Nephron progenitor cell (in vitro differentiated cells): ENCODE measurements at regions not wholly inside any gene's neighbourhood (a gene's known extent, or its start where the extent isn't known, plus 50 kb on each side); places are given as distances from the start of the nearest gene placed in this dataset.
A peak's percentile ranks its signal among the peaks of the same experiment; 100 is the strongest.
"Not testable (repeated sequence)": the region's sequence is repeated elsewhere in the genome, so short reads cannot be mapped to it uniquely, and the experiment has no call there.

Source experiments
- DNase-seq: peaks from one replicate; pipeline ENCODE4 v3.0.0; 2021
- H3K27ac Mint-ChIP-seq: 2 replicates; pipeline ENCODE4 v1.8.0; 2021; ENCODE audit warnings: mild to moderate bottlenecking, moderate library complexity, mixed read lengths
- H3K27me3 Mint-ChIP-seq: 2 replicates; pipeline ENCODE4 v1.8.0; 2021; ENCODE audit warnings: mild to moderate bottlenecking, low read depth, mixed read lengths; ENCODE audit not compliant: poor library complexity
- H3K36me3 Mint-ChIP-seq: 2 replicates; pipeline ENCODE4 v1.8.0; 2021; ENCODE audit warnings: low read depth, mixed read lengths
- H3K4me1 Mint-ChIP-seq: 2 replicates; pipeline ENCODE4 v1.8.0; 2021; ENCODE audit warnings: mixed read lengths
- H3K4me3 Mint-ChIP-seq: 2 replicates; pipeline ENCODE4 v1.8.0; 2021; ENCODE audit warnings: mild to moderate bottlenecking, moderate library complexity, mixed read lengths
- H3K9me3 Mint-ChIP-seq: 2 replicates; pipeline ENCODE4 v1.8.0; 2021; ENCODE audit warnings: mild to moderate bottlenecking, moderate library complexity, mixed read lengths
- TF ChIP-seq, protein P1 (sequence below): fragments of 200-600 bp; sonication (generic); IDR thresholded peaks from 2 replicates; pipeline ENCODE4 v1.5.0; 2021; ENCODE audit warnings: antibody characterized with exemption

DNA sequence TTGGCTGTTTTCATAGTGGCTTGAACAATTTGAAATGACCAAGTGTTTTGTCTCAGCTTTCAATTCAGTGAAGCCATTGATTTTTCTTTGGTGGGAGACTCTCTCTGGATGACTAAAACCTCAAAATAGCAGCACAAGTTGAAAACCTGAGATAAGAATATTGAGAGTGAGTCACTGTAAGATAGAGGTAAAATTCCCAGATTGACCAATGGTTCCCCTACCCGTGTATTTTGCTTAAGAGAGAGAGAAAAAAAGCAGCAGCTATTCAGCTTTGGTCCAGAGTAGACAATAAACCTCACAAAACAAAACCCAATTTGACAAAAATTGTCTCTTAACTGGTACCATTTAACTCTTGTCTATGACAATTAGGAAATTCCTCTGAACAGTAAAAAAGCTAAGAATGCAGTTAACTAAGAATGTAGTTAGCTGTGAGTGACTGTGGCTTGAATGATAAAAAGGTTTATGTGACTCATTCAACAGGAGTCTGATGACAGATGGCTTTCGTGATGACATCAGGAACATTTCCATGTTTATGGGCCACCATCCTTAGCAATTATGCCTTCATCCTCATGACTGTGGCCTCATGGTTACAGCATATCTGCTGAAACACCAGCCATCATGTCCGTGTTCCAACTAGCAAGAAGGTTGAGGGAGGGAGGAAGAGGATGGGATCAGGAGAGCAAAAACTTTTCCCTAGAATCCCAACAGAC is 356.9 kb downstream of the NDFIP2 start:
- TF ChIP-seq, protein P1, sequence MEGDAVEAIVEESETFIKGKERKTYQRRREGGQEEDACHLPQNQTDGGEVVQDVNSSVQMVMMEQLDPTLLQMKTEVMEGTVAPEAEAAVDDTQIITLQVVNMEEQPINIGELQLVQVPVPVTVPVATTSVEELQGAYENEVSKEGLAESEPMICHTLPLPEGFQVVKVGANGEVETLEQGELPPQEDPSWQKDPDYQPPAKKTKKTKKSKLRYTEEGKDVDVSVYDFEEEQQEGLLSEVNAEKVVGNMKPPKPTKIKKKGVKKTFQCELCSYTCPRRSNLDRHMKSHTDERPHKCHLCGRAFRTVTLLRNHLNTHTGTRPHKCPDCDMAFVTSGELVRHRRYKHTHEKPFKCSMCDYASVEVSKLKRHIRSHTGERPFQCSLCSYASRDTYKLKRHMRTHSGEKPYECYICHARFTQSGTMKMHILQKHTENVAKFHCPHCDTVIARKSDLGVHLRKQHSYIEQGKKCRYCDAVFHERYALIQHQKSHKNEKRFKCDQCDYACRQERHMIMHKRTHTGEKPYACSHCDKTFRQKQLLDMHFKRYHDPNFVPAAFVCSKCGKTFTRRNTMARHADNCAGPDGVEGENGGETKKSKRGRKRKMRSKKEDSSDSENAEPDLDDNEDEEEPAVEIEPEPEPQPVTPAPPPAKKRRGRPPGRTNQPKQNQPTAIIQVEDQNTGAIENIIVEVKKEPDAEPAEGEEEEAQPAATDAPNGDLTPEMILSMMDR: no peak
- H3K9me3 Mint-ChIP-seq: peaks cover 21% of the 10 kb centered on the region
- no peaks in the 10 kb centered on the region for H3K27me3 Mint-ChIP-seq
- H3K4me1 Mint-ChIP-seq: peaks cover 24% of the 10 kb centered on the region
- no peak overlapping the region for H3K4me3 Mint-ChIP-seq
- H3K36me3 Mint-ChIP-seq: peaks cover 17% of the 10 kb centered on the region
- H3K27ac Mint-ChIP-seq: no peak overlapping the region
- no peak for DNase-seq

DNA sequence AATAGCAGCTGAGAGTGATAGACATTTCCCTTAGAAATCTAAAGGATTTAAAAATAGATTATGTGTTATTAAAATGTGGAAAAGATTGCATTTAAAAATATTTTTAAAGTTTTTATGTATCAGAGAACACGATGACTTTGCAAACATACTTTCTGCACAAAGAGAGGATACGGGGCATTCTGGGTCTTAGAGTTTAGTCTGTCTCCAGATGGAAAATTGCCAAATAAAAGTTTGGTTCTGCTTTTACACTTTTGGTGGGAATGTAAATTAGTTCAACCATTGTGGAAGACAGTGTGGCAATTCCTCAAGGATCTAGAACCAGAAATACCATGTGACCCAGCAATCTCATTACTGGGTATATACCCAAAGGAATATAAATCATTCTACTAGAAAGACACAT is 355.2 kb downstream of the NDFIP2 start:
- not testable (repeated sequence) for H3K27me3 Mint-ChIP-seq, H3K27ac Mint-ChIP-seq, H3K4me3 Mint-ChIP-seq, DNase-seq
- peaks cover 26% of the 10 kb centered on the region for H3K4me1 Mint-ChIP-seq
- peaks cover 17% of the 10 kb centered on the region for H3K36me3 Mint-ChIP-seq
- H3K9me3 Mint-ChIP-seq: peaks cover 21% of the 10 kb centered on the region

DNA sequence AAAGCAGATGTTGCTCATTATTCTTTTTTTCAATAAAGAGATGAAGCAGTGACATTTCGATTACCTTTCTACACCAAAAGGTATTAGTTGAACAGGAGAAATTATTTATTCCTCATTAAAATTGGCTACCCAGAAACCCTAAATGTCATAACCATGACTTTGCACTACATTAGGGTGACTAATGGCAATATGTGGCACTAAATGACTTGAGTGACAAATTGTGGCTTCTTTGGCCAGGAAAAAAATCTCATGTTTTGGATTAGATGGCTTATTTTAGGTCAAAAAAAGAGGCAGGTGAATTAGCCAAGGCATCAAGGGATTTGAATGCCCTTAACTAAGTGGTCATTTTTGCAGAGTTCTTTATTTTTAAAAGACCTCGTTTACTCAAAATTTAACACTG is 353.9 kb downstream of the NDFIP2 start:
- DNase-seq: no peak
- H3K4me1 Mint-ChIP-seq: peaks cover 32% of the 10 kb centered on the region
- no peaks in the 10 kb centered on the region for H3K27me3 Mint-ChIP-seq
- peaks cover 21% of the 10 kb centered on the region for H3K9me3 Mint-ChIP-seq
- TF ChIP-seq, protein P1: no peak
- no peak overlapping the region for H3K4me3 Mint-ChIP-seq
- no peak overlapping the region for H3K27ac Mint-ChIP-seq
- H3K36me3 Mint-ChIP-seq: peaks cover 17% of the 10 kb centered on the region

DNA sequence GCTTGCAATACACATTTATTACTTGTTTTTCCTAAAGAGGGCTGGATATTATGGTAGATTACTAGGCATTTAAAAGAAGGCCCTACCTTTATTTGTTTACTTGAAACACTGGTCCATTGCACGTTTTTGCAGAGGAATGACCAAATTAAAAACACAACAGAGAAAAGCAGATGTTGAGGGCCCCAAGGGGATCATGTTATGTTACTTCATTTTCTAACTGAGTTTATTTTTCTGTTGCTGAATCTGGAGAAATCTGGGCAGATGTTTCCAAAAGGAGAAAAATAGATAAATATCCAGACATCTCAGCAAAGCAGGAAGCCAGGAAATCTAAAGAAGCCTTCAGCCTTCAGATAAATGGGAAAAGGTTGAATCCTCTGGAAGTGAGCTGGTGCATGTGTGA is 353.0 kb downstream of the NDFIP2 start:
- H3K36me3 Mint-ChIP-seq: peaks cover 10% of the 10 kb centered on the region
- H3K9me3 Mint-ChIP-seq: peaks cover 12% of the 10 kb centered on the region
- no peaks in the 10 kb centered on the region for H3K27me3 Mint-ChIP-seq
- no peak overlapping the region for H3K4me3 Mint-ChIP-seq
- TF ChIP-seq, protein P1: no peak
- H3K4me1 Mint-ChIP-seq: peaks cover 32% of the 10 kb centered on the region
- no peak for DNase-seq
- H3K27ac Mint-ChIP-seq: peak overlapping the region; percentile 60

DNA sequence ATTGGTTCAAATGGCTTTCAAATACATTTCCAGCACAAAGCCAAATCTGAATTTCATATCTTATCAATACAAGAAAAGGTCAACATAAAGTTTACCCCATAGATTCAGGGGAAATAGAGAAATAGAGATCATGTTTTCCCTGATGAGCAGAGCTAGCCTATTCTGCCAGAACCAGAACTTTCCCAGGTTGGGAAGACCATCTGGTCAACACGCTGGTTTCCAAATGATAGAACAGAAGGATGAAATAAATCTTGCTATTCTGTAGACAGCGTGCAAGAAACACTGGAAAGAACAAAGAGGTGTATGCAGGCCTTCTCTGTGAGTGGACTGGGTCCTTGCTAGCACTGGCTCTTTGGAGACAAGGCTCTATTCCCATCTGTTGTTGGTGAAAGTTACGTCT is 350.6 kb downstream of the NDFIP2 start:
- DNase-seq: no peak
- Mint-ChIP-seq H3K4me1 (peaks cover 32% of the 10 kb centered on the region), H3K36me3 (no peaks in the 10 kb centered on the region), H3K9me3 (peaks cover 12% of the 10 kb centered on the region), H3K27me3 (no peaks in the 10 kb centered on the region), H3K27ac (no peak overlapping the region), H3K4me3 (no peak overlapping the region)
- TF ChIP-seq, protein P1: no peak

DNA sequence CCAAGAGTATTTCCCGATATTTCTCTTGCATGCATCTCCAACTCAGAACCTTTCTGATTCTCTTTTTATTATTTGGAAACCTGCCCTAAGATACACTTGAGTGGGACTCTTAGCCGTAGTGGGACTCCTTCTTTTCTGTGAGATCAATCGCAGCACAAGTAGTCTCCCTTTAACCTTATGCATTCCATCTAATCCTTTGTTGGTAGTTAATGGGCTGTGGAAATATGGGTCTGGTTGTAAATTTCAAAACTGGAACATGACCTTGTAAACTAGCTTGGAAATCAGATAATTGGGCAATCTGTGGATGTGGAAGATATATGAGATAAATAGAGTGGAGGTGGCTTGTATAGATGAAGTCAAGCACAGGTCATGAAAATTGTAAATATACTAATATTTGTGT is 350.0 kb downstream of the NDFIP2 start:
- Mint-ChIP-seq H3K9me3 (peaks cover 12% of the 10 kb centered on the region), H3K27me3 (no peaks in the 10 kb centered on the region), H3K4me1 (peaks cover 32% of the 10 kb centered on the region), H3K27ac (peak overlapping the region; percentile 44), H3K4me3 (no peak overlapping the region), H3K36me3 (no peaks in the 10 kb centered on the region)
- TF ChIP-seq, protein P1: no peak
- no peak for DNase-seq
